ENCODE measurements at regions not wholly inside any gene's neighbourhood (a gene's known extent, or its start where the extent isn't known, plus 50 kb on each side); places are given as distances from the start of the nearest gene placed in this dataset.
"Not testable (repeated sequence)": the region's sequence is repeated elsewhere in the genome, so short reads cannot be mapped to it uniquely, and the experiment has no call there.

DNA sequence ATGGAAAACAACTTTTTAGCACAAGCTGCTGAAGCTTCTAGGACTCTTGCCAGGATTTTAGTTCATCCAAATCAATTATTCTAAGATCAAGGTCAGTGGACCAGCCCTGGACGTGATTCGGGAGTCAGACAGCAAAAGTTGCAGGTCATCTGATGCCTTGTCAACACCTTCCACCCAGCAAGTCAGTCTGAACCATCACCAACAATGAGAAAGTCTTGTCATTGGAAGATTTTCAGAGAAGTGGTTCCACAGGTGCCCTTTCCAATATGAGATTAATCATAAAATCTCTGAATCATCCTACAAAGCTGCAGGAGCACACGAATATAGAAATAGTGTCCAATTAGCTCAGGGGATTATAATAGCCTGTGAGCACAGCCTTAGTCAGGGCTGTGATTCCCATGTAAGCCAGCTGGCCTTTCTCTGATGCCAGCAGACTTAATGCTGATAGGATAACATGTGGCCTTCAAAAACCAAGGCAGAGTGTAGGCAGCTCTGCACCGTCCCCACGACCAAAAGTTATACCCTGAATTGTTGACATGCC is 445.0 kb upstream of the TRPC7 start:
- no peak for DNase-seq

DNA sequence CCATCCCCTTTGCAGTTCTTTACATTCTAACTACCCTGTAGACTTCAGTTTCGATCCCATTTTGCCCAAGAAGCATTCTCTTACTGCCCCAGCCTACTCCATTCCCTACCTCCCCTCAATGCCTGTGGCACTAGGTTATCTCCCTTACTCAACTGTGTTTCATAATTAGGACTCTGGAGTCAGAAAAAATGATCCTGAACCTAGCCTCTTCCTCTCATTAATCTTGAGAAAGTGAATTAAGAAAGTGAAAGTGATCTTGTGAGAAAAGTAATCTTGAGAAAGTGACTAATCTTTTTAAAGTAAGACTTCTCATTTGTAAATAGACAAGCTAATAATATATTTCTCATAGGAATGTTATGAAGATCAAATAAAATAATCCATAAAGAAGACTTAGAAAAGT is 444.0 kb upstream of the TRPC7 start:
- DNase-seq, result no peak

- DNase-seq, result no peak
Measured at GRCh38 chr5:136808756-136809155, 443.4 kb upstream of the TRPC7 start.

- no peak for DNase-seq
Measured at GRCh38 chr5:136805466-136805865, 440.1 kb upstream of the TRPC7 start.

DNA sequence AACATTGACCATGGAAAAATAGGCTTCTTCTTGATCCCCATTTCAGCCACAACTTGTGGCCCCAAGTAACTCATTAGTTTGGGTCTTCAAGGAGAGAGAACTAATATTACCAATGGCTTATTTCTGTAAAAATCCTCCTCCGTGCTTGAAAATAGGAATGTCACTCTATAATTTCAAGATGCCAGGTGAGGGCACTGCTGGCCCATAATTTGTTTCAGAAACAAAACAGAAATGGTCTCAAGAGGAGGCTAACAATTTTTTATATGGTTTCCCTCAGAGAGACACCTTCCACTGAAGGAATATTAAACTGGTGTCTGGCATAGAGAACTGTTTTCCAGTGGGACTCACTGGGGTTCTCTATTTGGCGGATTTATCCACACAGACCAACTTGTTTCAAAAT is 437.0 kb upstream of the TRPC7 start:
- DNase-seq, result peak; percentile 4

GRCh38 chr5:136799806-136800372 is 434.5 kb upstream of the TRPC7 start:
- DNase-seq, result no peak

GRCh38 chr5:136793300-136793699 is 428.0 kb upstream of the TRPC7 start:
- DNase-seq, result no peak

DNA sequence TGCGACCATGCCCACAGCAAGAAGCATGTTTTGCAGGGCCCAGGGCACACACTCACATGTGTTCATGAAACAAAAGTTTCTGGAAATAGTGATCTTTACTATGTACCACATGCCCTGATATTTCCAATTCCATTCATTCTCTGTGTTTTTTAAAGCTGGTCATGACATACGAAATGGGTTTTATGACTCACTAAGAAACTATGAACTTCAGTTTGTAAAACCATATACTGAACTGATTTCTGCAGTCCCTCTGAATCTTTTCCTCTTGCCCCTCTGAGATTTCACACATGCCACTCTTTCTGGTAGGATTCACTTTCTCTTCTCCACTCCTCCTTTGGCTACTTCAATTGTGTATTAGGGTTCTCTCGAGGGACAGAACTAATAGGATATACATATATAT is 416.1 kb upstream of the TRPC7 start:
- no peak for DNase-seq

GRCh38 chr5:136780518-136780917 is 415.2 kb upstream of the TRPC7 start:
- no peak for DNase-seq

DNA sequence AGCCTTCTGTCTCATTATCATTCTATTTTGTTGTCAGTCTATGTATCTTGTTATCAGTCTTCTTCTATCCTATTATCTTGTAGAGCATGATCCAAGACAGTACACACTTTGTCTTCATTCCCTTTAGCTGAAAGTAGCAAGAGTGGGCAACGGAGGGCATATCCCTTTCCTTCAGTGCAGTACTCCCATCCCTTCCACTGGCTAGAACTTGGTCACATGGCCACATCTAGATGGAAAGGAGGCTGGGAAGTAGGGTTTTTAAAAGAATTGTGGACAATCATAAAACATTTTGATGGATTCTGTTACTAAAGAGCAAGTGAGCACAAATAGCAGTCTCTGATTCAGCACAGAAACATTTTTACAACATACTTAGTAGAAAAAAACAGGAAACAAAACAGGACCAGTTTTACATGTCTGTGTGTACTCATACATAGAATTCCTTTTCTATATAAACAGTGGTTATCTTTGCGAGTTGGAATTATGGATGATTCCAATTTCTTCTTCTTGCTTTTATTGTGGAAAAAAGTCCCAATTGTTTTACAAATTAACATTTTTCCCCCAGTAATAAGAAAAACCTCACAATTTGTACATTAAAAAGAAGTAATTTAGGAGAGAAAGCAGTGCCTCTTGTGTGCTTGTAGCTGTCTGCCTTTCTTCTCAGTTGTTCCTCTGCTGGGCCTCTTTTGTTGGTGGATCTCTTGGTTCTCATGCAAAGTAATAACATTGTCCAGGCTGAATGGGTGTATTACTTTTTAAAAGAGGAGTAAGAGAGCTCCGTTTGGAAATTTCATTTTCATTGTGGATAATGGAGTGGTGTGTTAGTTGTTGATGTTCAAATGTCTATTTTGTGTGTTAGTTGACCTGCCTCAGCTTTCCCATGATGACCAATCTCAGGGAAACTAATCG is 410.9 kb upstream of the TRPC7 start:
- no peak for DNase-seq

DNA sequence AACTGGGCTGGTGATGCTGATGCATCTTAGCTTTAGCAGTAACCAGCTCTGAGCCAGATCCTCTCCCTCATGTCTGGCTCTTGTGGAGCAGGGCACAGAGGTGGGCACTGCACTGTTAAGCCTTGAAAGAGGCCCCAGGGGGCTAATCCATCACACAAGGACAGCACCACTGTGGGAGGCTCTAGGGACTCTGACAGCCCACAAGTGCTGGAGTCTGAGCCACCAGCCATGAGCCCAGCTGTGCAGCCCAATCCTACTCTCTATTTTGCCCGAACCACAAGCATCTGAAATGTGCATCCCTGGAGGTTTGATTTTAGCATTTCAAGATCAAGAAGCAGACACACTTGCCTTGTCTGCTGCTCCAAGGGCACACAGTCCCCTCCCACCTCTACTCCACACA is 407.1 kb upstream of the TRPC7 start:
- DNase-seq, result no peak

DNA sequence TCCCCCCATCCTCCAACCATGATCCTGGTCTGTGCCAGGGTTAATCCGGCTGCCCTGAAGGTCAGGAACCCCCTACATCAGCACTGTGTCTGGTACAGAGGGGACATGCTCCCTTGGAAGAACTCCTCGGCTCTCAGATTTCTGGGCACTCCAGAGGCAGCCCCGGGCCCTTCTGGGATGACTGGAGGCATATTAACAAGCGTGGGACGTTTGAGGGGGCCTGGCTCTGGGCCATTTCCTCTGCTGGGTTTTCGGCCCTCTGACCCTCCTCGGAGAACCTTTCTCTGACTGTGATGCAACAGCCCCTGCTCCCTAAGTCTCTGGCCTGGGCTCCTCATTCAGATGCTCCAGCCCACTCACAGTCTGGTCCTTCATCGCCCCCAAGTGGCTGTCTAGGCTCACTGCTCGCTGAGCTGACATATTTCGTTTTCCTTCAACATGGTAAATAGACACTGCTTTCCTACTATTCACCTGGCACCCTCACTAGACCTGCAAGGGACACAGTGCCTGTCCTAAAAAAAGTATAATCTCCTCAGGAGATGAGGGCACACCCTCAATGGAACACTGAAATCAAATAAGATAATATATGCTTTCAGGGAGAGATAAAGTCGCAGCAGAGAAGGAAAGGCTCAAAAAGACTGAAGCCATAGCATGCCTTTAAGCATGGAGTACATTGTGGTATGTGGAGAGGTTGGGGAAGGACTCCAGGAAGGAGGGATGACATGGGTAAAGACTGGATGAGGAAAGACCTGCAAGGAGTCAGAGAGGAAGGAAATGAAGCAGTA is 404.7 kb upstream of the TRPC7 start:
- DNase-seq, result peak; percentile 42

DNA sequence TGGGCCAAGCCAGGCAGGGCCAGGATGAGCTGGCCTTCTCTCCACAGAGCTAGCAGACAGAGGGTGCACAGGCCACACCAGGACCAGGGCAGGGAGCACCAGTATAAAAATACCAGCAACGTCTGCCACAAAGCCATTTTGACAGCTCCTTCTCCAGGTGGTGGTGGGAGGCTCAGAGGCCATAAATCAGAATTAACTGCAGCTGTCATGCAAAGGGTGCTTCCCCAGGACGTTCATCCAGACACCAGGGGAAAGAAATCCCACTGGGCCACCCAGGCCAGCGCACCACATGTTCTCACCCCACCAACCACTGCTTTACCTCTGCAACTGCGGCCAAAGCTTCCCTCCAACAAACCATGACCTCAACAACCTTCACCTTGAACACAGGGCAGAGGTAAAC is 403.7 kb upstream of the TRPC7 start:
- no peak for DNase-seq

- DNase-seq, result no peak
Measured at GRCh38 chr5:136768457-136768856, 403.1 kb upstream of the TRPC7 start.

DNA sequence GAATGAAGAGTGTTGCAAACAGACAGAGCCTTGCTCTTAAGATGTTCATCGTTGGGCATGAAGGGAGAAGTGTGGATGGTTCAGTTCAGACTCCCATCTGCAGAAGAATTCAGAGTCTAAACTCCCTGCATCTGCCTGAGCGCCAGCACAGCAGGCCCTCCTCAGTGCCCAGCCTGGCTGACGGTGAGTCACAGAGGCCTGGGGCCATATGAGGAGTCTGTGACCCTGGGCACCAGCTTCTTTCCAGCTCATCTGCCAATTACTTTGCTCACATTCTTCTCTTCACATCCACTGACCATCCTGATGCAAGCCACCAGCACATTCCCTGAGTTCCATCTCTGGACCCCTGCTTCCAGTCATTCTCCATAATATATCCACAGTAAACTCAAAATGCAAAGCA is 401.1 kb upstream of the TRPC7 start:
- DNase-seq, result no peak

GRCh38 chr5:136764601-136765000 is 399.3 kb upstream of the TRPC7 start:
- no peak for DNase-seq

DNA sequence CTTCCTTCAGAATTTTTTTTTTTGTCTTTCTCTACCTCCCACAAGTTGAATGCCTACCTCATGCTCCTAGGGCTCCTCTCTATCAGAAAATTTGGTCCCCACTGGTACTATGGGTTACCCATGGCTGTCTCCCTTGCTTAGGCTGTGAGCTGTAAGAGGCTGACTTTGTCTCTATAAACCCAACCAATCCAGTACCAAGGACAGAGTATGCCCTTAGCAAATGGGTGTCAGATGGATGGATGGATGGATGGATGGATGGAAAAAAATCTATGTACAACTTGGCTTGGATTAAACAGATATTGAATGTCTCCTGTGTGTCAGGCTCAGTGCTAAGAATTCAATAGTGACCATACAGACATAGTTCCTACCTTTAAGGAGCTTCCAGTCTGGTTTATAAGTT is 398.2 kb upstream of the TRPC7 start:
- no peak for DNase-seq

DNA sequence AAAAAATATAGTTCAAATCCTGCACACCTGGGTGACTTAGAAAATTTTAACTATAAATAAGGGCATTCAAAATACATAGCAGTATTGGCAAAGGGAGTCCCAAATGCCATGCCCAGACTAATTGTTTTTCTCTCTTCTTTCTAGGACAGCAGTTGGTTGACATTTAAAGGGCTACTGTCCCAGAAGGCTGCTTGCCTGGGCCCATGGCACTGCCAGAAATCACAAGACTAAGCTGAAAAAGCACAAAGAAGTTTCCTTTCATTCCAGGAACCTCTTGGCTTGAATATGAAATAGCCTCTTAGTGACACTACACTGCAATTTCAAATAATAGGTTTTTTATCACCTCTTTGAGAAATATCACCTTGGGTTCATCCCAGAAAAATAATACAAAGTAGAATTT is 388.9 kb upstream of the TRPC7 start:
- DNase-seq, result no peak

GRCh38 chr5:136750224-136750862 is 385.0 kb upstream of the TRPC7 start:
- DNase-seq, result no peak

GRCh38 chr5:136749016-136749415 is 383.7 kb upstream of the TRPC7 start:
- no peak for DNase-seq

DNA sequence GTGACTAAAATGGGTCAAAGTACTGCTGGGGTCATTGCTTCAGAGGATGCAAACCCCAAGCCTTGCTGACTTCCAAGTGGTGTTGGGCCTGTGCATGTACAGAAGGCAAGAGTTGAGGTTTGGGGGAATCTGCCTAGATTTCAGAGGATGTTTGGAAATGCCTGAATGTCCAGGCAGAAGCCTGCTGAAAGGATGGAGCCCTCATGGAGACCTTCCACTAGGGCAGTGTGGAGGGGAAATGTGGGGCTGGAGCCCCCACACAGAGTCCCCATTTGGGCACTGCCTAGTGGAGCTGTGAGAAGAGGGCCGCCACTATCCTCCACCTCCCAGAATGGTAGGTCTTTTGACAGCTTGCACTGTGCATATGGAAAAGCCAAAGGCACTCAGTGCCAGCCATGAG is 377.7 kb upstream of the TRPC7 start:
- DNase-seq, result no peak

- DNase-seq, result no peak
Measured at GRCh38 chr5:136740228-136740627, 374.9 kb upstream of the TRPC7 start.

GRCh38 chr5:136739271-136739670 is 373.9 kb upstream of the TRPC7 start:
- not testable (repeated sequence) for DNase-seq
